ENCODE measurements at regions not wholly inside any gene's neighbourhood (a gene's known extent, or its start where the extent isn't known, plus 50 kb on each side); places are given as distances from the start of the nearest gene placed in this dataset.

GRCh38 chr2:198309673-198310280 lies 505.4 kb downstream of the PLCL1 start:
- no peaks in the 10 kb centered on the region for H3K4me1 Mint-ChIP-seq (ENCODE audit: low read depth)
- H3K36me3 Mint-ChIP-seq (ENCODE audit: low read depth): no peaks in the 10 kb centered on the region
- ChIA-PET CTCF (interaction anchor here (0.6 to 2.7 kb wide), 12 partner anchors 8 to 1552 kb away, joined by 3 to 33 read pairs (median 4); no protein-coding TSS in a partner anchor), POLR2A (no interaction called here)
- intact Hi-C loops (cut with micrococcal nuclease): loop anchor here (10.0 kb wide), 1 partner anchor 245 kb away; no protein-coding TSS in a partner anchor
- TF ChIP-seq, protein P1, sequence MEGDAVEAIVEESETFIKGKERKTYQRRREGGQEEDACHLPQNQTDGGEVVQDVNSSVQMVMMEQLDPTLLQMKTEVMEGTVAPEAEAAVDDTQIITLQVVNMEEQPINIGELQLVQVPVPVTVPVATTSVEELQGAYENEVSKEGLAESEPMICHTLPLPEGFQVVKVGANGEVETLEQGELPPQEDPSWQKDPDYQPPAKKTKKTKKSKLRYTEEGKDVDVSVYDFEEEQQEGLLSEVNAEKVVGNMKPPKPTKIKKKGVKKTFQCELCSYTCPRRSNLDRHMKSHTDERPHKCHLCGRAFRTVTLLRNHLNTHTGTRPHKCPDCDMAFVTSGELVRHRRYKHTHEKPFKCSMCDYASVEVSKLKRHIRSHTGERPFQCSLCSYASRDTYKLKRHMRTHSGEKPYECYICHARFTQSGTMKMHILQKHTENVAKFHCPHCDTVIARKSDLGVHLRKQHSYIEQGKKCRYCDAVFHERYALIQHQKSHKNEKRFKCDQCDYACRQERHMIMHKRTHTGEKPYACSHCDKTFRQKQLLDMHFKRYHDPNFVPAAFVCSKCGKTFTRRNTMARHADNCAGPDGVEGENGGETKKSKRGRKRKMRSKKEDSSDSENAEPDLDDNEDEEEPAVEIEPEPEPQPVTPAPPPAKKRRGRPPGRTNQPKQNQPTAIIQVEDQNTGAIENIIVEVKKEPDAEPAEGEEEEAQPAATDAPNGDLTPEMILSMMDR (IDR thresholded peaks at IDR 0.05): peak; percentile 71
- peaks cover 22% of the 10 kb centered on the region for H3K27me3 Mint-ChIP-seq
- no peak overlapping the region for H3K27ac Mint-ChIP-seq
- no peaks in the 10 kb centered on the region for H3K9me3 Mint-ChIP-seq
- DNase-seq (peak; percentile 71), ATAC-seq (no peak)
- H3K4me3 Mint-ChIP-seq: no peak overlapping the region

DNA sequence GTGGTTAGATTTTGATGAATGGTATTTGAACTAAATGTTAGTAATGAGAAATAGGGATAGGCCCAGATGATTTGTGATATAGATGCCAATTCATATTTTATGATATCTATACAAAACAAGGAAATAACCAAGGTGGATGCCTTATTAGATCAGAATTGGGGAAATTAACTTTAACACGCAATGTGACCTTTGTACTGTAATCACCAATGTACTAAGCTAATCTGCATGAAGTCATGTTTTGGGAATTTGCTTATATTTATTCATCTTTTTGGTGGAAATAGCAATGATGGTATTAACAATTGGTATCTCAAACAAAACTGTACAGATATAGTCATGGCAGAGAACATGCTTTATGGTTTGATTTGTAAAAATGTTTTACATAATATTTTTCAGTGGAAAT lies 504.7 kb downstream of the PLCL1 start:
- H3K27me3 Mint-ChIP-seq: peaks cover 20% of the 10 kb centered on the region
- no peak overlapping the region for H3K4me3 Mint-ChIP-seq
- POLR2A ChIA-PET: no interaction called here
- ATAC-seq: no peak
- TF ChIP-seq, protein P1 (IDR thresholded peaks at IDR 0.05): no peak
- no peaks in the 10 kb centered on the region for H3K4me1 Mint-ChIP-seq (ENCODE audit: low read depth)
- no peaks in the 10 kb centered on the region for H3K36me3 Mint-ChIP-seq (ENCODE audit: low read depth)
- H3K27ac Mint-ChIP-seq: no peak overlapping the region
- no peaks in the 10 kb centered on the region for H3K9me3 Mint-ChIP-seq
- intact Hi-C loops (cut with micrococcal nuclease): no loop called here
- no peak for DNase-seq
- CTCF ChIA-PET: interaction anchor here (0.6 to 2.7 kb wide), 12 partner anchors 9 to 1553 kb away, joined by 3 to 33 read pairs (median 4); no protein-coding TSS in a partner anchor

DNA sequence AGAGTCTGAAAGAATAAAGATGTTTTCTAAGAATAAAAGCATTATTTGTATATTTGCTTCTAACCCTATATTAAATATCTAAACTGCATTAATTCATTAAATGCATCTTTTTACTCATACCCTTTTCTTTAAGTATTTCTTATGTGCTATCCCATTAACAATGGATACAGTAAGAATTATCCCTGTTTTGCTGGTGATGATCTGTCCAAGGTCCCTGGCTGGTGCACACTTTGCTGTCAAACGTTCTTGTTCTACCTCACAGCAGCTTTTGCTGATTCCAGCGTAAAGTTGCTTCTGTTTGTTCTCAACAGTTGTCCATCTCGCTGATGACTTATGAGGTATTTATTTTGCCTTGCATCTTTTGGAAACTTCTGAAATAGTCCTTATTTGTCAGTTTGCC lies 504.0 kb downstream of the PLCL1 start:
- ATAC-seq (no peak), DNase-seq (no peak)
- Mint-ChIP-seq H3K36me3 (ENCODE audit: low read depth) (no peaks in the 10 kb centered on the region), H3K27ac (no peak overlapping the region), H3K4me3 (no peak overlapping the region), H3K4me1 (ENCODE audit: low read depth) (no peaks in the 10 kb centered on the region), H3K9me3 (no peaks in the 10 kb centered on the region), H3K27me3 (peaks cover 15% of the 10 kb centered on the region)
- intact Hi-C loops (cut with micrococcal nuclease): no loop called here
- TF ChIP-seq, protein P1 (IDR thresholded peaks at IDR 0.05): no peak
- CTCF ChIA-PET: interaction anchor here (2.7 kb wide), 1 partner anchor 11 kb away, joined by 33 read pairs; no protein-coding TSS in a partner anchor
- POLR2A ChIA-PET: no interaction called here

- Mint-ChIP-seq H3K4me3 (no peak overlapping the region), H3K27me3 (peaks cover 15% of the 10 kb centered on the region), H3K27ac (no peak overlapping the region), H3K36me3 (ENCODE audit: low read depth) (no peaks in the 10 kb centered on the region), H3K4me1 (ENCODE audit: low read depth) (no peaks in the 10 kb centered on the region), H3K9me3 (no peaks in the 10 kb centered on the region)
- no peak for ATAC-seq
- intact Hi-C loops (cut with micrococcal nuclease): no loop called here
- ChIA-PET POLR2A (no interaction called here), CTCF (interaction anchor here (2.7 kb wide), 1 partner anchor 10 kb away, joined by 14 read pairs; no protein-coding TSS in a partner anchor)
- no peak for DNase-seq
- TF ChIP-seq, protein P1 (IDR thresholded peaks at IDR 0.05): no peak
Observed at GRCh38 chr2:198307093-198307492, 502.7 kb downstream of the PLCL1 start.

DNA sequence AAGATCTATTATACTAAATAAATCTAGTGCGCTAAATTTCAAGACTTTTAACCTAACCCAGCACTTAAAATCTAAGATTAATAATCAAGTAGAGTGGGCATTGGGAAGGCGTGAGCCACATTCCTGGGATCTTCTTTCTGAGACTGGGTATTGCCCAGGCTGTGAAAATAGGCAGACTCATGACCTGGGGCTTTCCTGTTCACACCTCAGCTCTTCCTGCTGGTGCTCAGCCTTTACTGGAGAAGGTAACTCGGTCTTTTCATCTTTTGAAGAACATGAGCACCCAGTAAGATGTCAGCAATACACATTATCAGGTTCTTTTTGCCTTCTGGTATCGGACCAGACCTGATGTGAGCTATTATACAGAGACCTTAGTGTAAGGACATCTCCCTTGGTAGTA lies 500.5 kb downstream of the PLCL1 start:
- Mint-ChIP-seq H3K27ac (no peak overlapping the region), H3K9me3 (no peaks in the 10 kb centered on the region), H3K27me3 (peaks cover 5% of the 10 kb centered on the region), H3K4me3 (no peak overlapping the region), H3K4me1 (ENCODE audit: low read depth) (no peaks in the 10 kb centered on the region), H3K36me3 (ENCODE audit: low read depth) (no peaks in the 10 kb centered on the region)
- ChIA-PET POLR2A (no interaction called here), CTCF (interaction anchor here (0.6 to 2.7 kb wide), 4 partner anchors 8 to 468 kb away, joined by 3 to 14 read pairs (median 4); no protein-coding TSS in a partner anchor)
- ATAC-seq: no peak
- TF ChIP-seq, protein P1 (IDR thresholded peaks at IDR 0.05): no peak
- DNase-seq: no peak
- intact Hi-C loops (cut with micrococcal nuclease): no loop called here

All from activated CD8-positive, alpha-beta T cell treated with anti-CD3 and anti-CD28 coated beads for 36 hours (primary cell).